ENCODE measurements at regions not wholly inside any gene's neighbourhood (a gene's known extent, or its start where the extent isn't known, plus 50 kb on each side); places are given as distances from the start of the nearest gene placed in this dataset.

- no peak for ATAC-seq
Measured at GRCh38 chr6:16078064-16078463, 50.8 kb upstream of the MYLIP start.

DNA sequence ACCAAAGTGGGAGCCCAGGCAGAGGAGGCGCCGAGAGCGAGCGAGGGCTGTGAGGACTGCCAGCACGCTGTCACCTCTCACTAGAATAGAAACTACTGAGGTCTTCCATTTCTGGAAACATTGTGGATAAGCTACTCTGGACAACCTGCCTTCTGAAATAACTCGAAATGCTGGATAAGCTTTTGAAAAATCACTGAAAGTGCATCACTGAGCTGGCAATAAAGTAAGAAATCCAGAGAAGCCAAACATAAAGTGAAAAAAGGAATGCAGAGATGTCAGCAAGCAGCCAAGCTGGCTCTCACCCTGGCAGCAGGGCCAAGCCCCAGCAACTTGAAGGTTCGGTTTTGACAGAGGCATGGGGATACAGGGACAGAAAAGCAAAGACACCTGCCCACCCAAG, 59.2 kb upstream of the MYLIP start:
- ATAC-seq, result no peak

DNA sequence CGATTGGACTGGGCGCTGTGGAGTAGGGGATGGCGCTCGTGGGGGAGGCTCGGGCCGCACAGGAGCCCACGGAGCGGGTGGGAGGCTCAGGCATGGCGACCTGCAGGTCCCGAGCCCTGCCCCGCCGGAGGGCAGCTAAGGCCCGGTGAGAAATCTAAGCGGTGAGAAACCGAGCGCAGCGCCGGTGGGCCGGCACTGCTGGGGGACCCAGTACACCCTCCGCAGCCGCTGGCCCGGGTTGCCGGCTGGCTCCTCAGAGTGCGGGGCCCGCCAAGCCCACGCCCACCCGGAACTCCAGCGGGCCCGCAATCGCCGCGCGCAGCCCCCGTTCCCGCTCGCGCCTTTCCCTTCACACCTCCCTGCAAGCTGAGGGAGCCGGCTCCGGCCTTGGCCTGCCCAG, 59.7 kb upstream of the MYLIP start:
- no peak for ATAC-seq

DNA sequence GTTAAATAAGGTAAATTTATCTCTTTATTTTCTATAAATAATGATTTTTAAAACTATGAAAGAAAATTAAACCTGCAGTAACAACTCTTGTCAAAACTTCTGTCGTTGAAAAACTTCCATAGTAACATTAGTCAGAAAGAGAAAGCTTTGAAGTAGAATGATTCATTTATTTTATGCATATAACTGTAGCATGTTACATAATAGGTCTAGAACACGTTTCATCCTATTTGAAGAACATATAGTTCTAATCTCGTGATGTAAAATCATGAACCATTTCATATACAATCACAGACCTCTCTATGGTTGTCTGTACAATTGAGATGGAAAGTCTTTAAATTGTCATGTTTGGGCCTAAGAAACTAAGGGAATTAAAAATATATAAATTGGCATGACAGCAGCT, 61.3 kb upstream of the MYLIP start:
- ATAC-seq, result no peak

DNA sequence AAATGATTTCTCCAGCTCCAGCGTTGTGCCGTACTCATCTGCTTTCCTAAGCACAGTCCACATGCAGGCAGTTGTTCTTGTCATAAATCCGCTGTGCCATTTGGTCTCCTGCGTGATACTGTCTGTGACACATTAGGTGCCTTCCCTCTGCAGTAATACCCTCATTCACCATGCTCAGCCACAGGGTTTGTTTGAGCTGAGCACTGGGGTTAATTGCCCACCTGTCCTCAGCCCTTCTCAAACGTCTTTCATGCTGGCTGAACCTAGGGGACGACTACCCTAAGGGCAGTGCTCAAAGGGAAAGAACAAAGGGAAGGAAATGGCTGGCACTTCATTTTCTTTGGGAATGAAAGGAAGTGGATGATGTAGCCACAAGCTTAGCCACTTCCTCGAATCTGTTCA, 64.2 kb upstream of the MYLIP start:
- no peak for ATAC-seq

DNA sequence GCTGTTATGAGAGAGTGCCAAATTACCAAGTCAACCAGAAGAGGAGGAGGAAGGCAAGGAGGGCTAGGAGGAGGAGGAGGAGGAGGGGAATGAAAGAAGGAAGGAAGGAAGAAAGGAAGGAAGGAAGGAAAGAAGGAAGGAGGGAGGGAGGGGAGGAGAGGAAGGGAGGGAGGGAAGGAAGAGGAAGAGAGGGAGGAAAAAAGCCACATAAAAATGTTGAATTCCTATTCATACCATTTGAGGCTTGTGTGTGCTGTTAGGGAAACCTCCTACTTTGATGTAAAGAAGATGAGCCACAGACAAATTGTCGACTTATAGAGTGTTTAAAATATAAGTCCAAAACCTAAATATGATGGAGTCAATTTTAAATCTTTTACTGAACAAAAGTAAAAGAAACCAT, 65.3 kb upstream of the MYLIP start:
- no peak for ATAC-seq

DNA sequence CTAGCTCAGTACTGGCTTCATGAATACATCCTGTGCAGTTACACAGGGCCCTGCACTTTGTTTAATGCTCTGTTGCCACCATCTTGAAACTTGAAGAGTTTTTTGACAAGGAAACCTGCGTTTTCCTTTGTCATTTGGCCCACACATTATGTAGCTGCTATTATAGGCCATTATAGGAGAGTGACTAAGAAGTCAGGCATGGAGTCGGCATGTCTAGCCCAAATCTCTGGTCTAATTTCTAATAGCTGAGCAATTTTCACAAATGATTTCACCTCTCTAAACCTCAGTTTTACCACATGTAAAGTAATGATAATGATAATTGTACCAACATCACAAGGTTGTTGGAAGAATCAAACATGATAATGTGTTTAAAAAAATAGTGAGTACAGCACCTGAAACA, 67.1 kb upstream of the MYLIP start:
- ATAC-seq, result no peak

GRCh38 chr6:16060039-16060438, 68.8 kb upstream of the MYLIP start:
- no peak for ATAC-seq

DNA sequence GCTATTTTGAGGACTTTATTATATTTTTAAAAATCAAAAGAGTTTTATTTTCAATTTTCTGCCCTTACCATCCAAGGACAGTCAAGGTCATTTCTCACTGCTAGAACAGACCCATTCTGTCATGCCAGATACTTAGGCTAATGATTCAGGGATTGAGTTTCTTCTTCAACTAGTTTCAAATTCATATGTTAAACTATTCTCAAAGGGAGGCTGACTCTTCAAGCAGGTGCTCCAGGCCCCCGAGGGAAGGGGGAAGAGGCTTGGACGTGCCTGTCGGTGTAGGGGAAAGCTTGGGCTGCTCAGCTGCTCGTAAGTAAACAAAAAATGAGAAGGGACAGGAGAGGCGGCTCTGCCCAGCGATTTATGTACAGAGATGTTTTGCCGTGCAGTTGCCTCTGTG, 69.4 kb upstream of the MYLIP start:
- no peak for ATAC-seq

GRCh38 chr6:16058929-16059345, 69.9 kb upstream of the MYLIP start:
- ATAC-seq, result no peak

DNA sequence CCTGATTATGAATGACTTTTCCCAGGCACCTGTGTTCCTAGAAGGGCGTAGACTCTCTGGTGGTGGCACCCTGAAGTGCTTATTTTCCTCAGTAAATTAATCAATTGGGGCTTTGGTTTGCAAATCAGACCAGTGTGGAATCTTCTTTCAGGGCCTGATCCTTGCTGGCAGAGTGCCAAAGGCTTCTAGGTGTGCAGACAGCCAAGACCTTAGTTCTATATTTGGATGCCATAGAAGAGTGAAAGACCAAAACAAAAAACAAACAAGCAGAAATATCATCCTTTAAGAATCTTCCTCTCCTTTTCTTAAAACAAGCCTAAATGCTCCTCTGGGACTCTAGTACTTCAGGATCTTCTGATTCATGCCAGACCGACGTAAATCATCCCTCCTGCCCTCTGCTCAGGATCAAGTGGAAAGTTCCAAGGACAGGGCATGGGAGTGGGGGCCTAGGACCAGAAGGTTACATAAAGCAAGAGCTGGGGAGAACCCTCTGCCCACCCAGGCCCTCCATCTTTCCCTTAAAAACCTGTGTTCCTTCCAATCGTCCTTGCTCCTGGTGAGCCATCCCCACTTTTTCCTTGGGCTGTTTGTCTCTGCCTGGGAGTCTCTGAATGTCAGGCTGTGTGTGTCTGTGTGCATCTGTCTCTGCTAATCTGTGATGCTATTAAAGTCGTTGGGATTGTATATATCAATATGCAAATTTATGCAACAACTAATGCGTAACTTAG, 70.5 kb upstream of the MYLIP start:
- no peak for ATAC-seq

GRCh38 chr6:16057446-16057845, 71.4 kb upstream of the MYLIP start:
- ATAC-seq, result peak; percentile 60

DNA sequence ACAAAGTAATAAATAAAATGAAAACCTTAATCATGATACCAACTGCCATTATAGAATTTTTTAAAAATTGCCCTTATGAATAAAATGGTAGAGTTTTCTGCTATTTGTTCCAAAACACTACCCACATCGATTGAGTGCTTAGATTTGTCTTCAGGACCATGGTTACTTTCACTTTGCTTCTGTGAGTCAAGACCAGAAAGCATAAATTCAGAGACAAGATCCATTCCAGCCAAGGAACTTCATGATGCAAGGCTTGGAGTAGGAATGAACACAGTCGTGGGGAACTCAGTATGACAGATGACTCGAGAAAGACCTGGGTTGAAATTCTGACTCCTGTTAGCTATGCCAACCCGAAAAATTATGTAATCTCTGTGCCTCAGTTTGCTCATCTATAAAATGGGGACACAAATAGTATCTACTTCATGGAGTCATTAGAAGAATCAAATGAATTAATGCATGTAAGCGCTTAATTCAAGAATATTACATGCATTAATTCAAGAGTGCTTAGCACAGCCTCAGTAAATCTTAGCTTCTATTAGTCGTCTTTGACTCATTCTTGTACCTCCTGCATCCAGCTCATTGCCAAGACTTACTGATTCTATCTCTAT, 72.5 kb upstream of the MYLIP start:
- no peak for ATAC-seq

DNA sequence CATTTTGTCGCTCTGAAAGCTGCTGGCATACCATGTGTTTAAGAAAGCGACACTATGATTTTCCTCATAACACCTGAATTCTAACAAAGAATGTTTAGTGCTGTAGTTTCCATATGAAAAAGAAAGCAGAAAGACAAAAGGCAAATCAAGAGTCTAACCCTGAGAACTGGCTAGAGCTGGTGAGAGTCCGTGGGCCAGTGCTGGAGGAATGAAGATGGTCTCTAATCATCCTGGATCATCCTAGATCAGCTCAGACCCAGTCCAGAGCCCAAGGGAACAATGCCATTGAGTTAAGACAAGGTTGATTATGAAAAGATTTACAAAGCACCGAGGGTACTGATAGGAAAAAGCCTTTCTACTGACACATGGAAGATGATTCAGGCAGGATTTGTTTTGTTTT, 73.0 kb upstream of the MYLIP start:
- no peak for ATAC-seq

- peak; percentile 39 for ATAC-seq
Measured at GRCh38 chr6:16049168-16049567, 79.7 kb upstream of the MYLIP start.

DNA sequence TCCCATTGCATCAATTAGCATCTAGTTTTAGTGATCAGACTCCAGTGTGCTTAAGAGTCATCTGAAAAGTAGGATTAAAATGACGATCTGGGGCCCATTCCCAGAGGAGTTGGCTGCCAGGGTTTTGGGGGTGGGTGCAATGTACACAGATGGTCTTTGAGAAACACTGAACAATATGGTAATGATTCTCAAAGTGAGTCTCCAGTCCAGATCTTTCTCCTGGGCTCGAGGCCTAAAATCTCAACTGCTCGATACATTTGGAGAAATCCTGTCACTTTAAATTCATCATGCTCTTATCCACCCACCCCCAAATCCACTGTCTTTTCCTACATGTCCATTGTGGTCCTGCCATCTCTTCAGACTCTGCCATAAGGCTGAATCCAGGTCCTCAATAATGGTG, 80.7 kb upstream of the MYLIP start:
- ATAC-seq, result no peak

GRCh38 chr6:16047435-16047990, 81.4 kb upstream of the MYLIP start:
- ATAC-seq, result no peak

DNA sequence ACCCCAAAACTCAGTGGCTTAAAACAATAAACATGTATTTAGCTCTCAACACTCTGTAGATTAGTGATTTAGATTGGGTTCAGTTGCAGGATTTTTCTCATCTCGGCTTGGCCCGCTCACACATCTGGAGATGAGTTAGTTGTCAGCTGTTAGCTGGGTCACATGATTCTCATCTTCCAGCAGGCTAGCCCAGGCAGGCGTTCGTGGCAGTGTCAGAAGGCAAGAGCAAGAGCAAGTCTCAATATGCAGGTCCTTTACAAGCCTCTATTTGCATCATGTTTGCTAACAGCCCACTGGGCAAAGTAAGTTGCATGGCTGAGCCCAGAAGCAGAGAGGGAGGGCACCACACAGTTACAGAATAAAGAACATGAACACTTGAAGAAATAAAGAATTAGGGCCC, 83.6 kb upstream of the MYLIP start:
- peak; percentile 80 for ATAC-seq

- ATAC-seq, result no peak
Measured at GRCh38 chr6:16044211-16044643, 84.7 kb upstream of the MYLIP start.

GRCh38 chr6:16043171-16044135, 85.4 kb upstream of the MYLIP start:
- no peak for ATAC-seq

GRCh38 chr6:16042751-16043150, 86.1 kb upstream of the MYLIP start:
- ATAC-seq, result no peak

- ATAC-seq, result no peak
Measured at GRCh38 chr6:16041327-16041726, 87.6 kb upstream of the MYLIP start.

- ATAC-seq, result no peak
Measured at GRCh38 chr6:16040628-16040974, 88.3 kb upstream of the MYLIP start.

All from esophagus mucosa (tissue), 1 donor.